ENCODE measurements at regions not wholly inside any gene's neighbourhood (a gene's known extent, or its start where the extent isn't known, plus 50 kb on each side); places are given as distances from the start of the nearest gene placed in this dataset.

- DNase-seq (ENCODE audit: low read depth): no peak
- no peak overlapping the region for H3K4me3 ChIP-seq (ENCODE audit: low read length)
- no peak for TF ChIP-seq CTCF (conservative IDR thresholded peaks at IDR 0.05; ENCODE audit: low read depth, low read length)
These were observed 353.8 kb downstream of the NAP1L3 start for GRCh38 chrX:93319609-93320008.

All from retinal pigment epithelial cell (primary cell).